Heart right ventricle (tissue), 16 donors: ENCODE measurements at regions not wholly inside any gene's neighbourhood (a gene's known extent, or its start where the extent isn't known, plus 50 kb on each side); places are given as distances from the start of the nearest gene placed in this dataset.
"Not testable (repeated sequence)": the region's sequence is repeated elsewhere in the genome, so short reads cannot be mapped to it uniquely, and the experiment has no call there.

Experiments
- ATAC-seq, 8 donors: fragments of 200-7000 bp; cut with Tn5 transposase; one replicate each; pipeline ENCODE4 v1.9.1; 2020; ENCODE audit warnings: mild to moderate bottlenecking in 8 of 8, moderate library complexity in 8 of 8, moderate number of reproducible peaks in 1 of 8
- DNase-seq, 2 donors: peaks; one replicate each; pipeline ENCODE4 v3.0.0-alpha.2; 2020
- H3K27ac ChIP-seq, 10 donors: fragments of 200-600 bp; sonication (generic) in 2 of 10; one replicate each; pipeline versions ENCODE4 v1.5.0 to v1.8.0; 2020 to 2022; ENCODE audit warnings: mild to moderate bottlenecking in 3 of 10
- H3K27me3 ChIP-seq, 7 donors: fragments of 200-600 bp; one replicate each; pipeline ENCODE4 v1.8.0; 2021 to 2022; ENCODE audit warnings: mild to moderate bottlenecking in 2 of 7
- H3K36me3 ChIP-seq, 9 donors: fragments of 200-600 bp; sonication (generic) in 1 of 9; one replicate each; pipeline versions ENCODE4 v1.5.0 to v1.8.0; 2020 to 2022; ENCODE audit warnings: mild to moderate bottlenecking in 2 of 9
- H3K4me1 ChIP-seq, 9 donors: fragments of 200-600 bp; sonication (generic) in 1 of 9; one replicate each; pipeline versions ENCODE4 v1.5.0 to v1.8.0; 2020 to 2022; ENCODE audit warnings: mild to moderate bottlenecking in 4 of 9
- H3K4me3 ChIP-seq, 10 donors: fragments of 200-600 bp; sonication (generic) in 2 of 10; one replicate each; pipeline versions ENCODE4 v1.5.0 to v1.8.0; 2020 to 2022; ENCODE audit warnings: mild to moderate bottlenecking in 7 of 10, moderate library complexity in 2 of 10
- H3K9me3 ChIP-seq, 11 donors: fragments of 200-600 bp in 10 of 11; sonication (generic) in 2 of 11; one replicate each; pipeline versions ENCODE4 v1.5.0 to v1.8.0; 2013 to 2022; ENCODE audit warnings: mild to moderate bottlenecking in 2 of 11, control low read depth in 1 of 11, moderate library complexity in 1 of 11
- CTCF ChIP-seq, 9 donors: fragments of 200-600 bp; sonication (generic) in 2 of 9; IDR thresholded peaks; one replicate each; pipeline versions ENCODE4 v1.5.0 to v1.8.0; 2021 to 2022; ENCODE audit warnings: antibody characterized with exemption in 9 of 9, mild to moderate bottlenecking in 5 of 9, moderate library complexity in 1 of 9
- WGBS, 2 donors: extraction: QIAGEN DNeasy Blood & Tissue Kit; methylation state at CpG; one replicate each; pipeline ENCODE4 v1.1.7; 2013; ENCODE audit warnings: inconsistent platforms in 1 of 2; 5-methylcytosine and 5-hydroxymethylcytosine counted together
- intact Hi-C, 10 donors: fragments of 100-400 bp; cut with DNase I; formaldehyde crosslinking; loops; one replicate each; pipeline versions ENCODE4 v1.11.1 to v1.14.2; 2022
- donor health status: Arrhythmogenic right ventricular cardiomyopathy.
- donor health status: ischemic (EF 13 %, LVEDD 7.1; RV severe dilation, severe dysfunction).
- donor health status: healthy with polysubstance abuse.
- donor health status: DM: no; HTN: yes; CAD: no.
- donor health status: DM: no; HTN: no; CAD: no.
- donor health status: ischemic (EF 25% LVEDD 6.9; RV normal size, moderate dysfunction).
- donor health status: ischemic (EF 25% LVEDD 5.7; RV mildly dilated, moderate dysfunction).
- donor health status: healthy.
- donor health status: DM: yes; HTN: yes; CAD: no.
- donor health status: Ischemic cardiomyopathy.
- donor health status: ischemic (EF 35%, LVEDD 5.7; RV mildly dilated, moderate dysfunction).
- donor health status: nonischemic (EF 11% LVEDD 7.7; RV severe dilation, severe dysfunction).
- donor health status: DM: yes; HTN: yes; CAD: no.
- donor health status: PGD.
- donor health status: ischemic (EF 29% LVEDD 5.4; RV normal size, mild dysfunction).
- donor health status: nonischemic (EF 23%, LVEDD 6.1; RV moderate dilation, normal function).

GRCh38 chr7:56479136-56479535 is 362.9 kb upstream of the NUPR2 start:
- no peak overlapping the region for H3K4me3 ChIP-seq
- no peak for DNase-seq
- peaks cover 0 to 100% (median 91%) of the 10 kb centered on the region in 11 donors for H3K9me3 ChIP-seq
- H3K27me3 ChIP-seq: no peaks in the 10 kb centered on the region
- no peak for TF ChIP-seq CTCF (IDR thresholded peaks at IDR 0.05)
- intact Hi-C loops: no loop called here
- H3K4me1 ChIP-seq: no peaks in the 10 kb centered on the region
- ATAC-seq: no peak
- no peaks in the 10 kb centered on the region for H3K36me3 ChIP-seq
- no peak overlapping the region for H3K27ac ChIP-seq
- WGBS, 2 donors: 41 to 44% methylated on average over 2 of the region's 2 CpGs

GRCh38 chr7:56474271-56474670 is 358.1 kb upstream of the NUPR2 start:
- Histone ChIP-seq H3K36me3 (no peaks in the 10 kb centered on the region), H3K9me3 (peaks cover 0 to 100% (median 89%) of the 10 kb centered on the region in 11 donors), H3K4me3 (no peak overlapping the region), H3K27ac (no peak overlapping the region), H3K27me3 (no peaks in the 10 kb centered on the region), H3K4me1 (no peaks in the 10 kb centered on the region)
- DNase-seq (no peak), ATAC-seq (no peak)
- WGBS, 2 donors: 45 to 48% methylated on average over 6 of the region's 6 CpGs
- TF ChIP-seq CTCF (IDR thresholded peaks at IDR 0.05): no peak
- intact Hi-C loops: no loop called here

GRCh38 chr7:56471811-56472210 is 355.6 kb upstream of the NUPR2 start:
- Histone ChIP-seq H3K36me3 (no peaks in the 10 kb centered on the region), H3K9me3 (peaks cover 3 to 100% (median 96%) of the 10 kb centered on the region in 11 donors), H3K4me3 (no peak overlapping the region), H3K27me3 (no peaks in the 10 kb centered on the region), H3K4me1 (no peaks in the 10 kb centered on the region), H3K27ac (no peak overlapping the region)
- no peak for ATAC-seq
- TF ChIP-seq CTCF (IDR thresholded peaks at IDR 0.05): no peak
- no peak for DNase-seq
- intact Hi-C loops: no loop called here
- 49 to 53% methylated on average over 2 of the region's 2 CpGs for WGBS, 2 donors

- ATAC-seq, H3K27me3 ChIP-seq, H3K4me1 ChIP-seq, H3K36me3 ChIP-seq, H3K27ac ChIP-seq, H3K4me3 ChIP-seq, DNase-seq, intact Hi-C loops: not testable (repeated sequence)
- H3K9me3 ChIP-seq: peaks cover 6 to 100% (median 94%) of the 10 kb centered on the region in 11 donors
- 10 to 16% methylated on average over 2 of the region's 2 CpGs for WGBS, 2 donors
Observed at GRCh38 chr7:56466607-56467525, 350.6 kb upstream of the NUPR2 start.

- no peak for DNase-seq
- intact Hi-C loops: no loop called here
- Histone ChIP-seq H3K36me3 (no peaks in the 10 kb centered on the region), H3K4me3 (no peak overlapping the region), H3K9me3 (peaks cover 0 to 99% (median 57%) of the 10 kb centered on the region in 11 donors), H3K27ac (no peak overlapping the region), H3K27me3 (no peaks in the 10 kb centered on the region), H3K4me1 (no peaks in the 10 kb centered on the region)
- no peak for TF ChIP-seq CTCF (IDR thresholded peaks at IDR 0.05)
- no peak for ATAC-seq
Observed at GRCh38 chr7:56449762-56450161, 333.5 kb upstream of the NUPR2 start.
